H54 (cell line): ENCODE measurements at regions not wholly inside any gene's neighbourhood (a gene's known extent, or its start where the extent isn't known, plus 50 kb on each side); places are given as distances from the start of the nearest gene placed in this dataset.

ENCODE experiments used
- DNase-seq: peaks from one replicate; pipeline ENCODE4 v3.0.0; 2011; ENCODE audit warnings: low spot score, mixed read lengths; ENCODE audit not compliant: insufficient read length
- FAIRE-seq: peaks from 3 replicates; lab custom pipeline; 2011; peaks lifted over from hg19 to GRCh38; lab: Jason Lieb, UNC
- POLR2A ChIP-seq: IDR thresholded peaks from 2 replicates; pipeline ENCODE4 v1.6.1; 2011; ENCODE audit warnings: low read depth, mild to moderate bottlenecking, low read length

DNA sequence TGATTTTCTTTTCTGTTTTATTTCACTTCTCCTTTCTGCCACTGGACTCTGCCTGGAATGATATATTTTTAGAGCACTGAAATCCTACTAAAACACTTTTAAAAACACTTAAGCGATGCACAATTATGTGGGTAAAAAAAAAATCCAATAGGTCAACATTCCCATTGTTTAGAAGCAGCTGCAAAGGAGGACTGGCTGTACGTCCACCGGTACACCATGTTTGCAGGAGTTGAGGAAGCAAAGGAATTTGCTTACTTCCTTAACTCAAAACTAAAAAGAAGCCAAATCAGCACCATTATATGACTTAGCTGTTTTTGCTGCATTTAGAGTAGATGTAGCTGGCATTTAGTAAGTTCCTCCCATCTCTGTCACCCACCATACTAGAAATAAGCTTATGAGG, 186.8 kb upstream of the TMTC1 start:
- no peak for FAIRE-seq
- no peak for TF ChIP-seq POLR2A
- no peak for DNase-seq

DNA sequence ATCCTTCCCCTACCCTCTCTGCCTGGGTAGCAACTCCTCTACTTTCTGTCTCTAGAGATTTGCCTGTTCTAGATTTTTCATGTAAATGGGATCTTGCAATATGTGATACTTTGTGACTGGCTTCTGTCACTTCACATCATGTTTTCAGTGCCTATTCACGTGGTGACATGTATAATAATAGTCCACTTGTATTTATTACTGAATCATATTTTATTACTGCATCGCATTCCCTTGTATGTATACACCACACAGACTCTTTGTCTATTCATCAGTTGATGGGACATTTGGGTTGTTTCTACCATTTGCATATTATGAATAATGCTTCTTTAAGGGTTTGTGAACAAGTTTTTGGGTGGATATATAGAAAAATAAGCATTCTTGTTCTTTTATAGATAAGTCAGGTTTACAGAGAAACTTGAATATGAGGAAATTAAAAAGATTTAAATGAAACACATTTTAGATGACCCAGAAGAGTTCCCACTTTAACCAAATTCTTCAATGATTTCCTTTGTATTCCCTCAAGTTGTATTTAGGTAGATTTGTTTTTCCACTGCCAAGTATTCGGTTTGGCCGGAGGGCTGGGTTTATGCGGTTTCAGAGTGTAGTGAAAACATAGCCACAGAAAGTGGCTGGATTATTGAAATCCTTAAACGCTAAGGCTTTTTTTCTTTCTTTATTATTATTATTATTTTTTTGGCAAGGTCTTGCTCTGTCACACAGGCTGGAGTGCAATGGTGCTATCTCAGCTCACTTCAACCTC, 178.7 kb upstream of the TMTC1 start:
- FAIRE-seq (no peak), DNase-seq (no peak)
- no peak for TF ChIP-seq POLR2A

DNA sequence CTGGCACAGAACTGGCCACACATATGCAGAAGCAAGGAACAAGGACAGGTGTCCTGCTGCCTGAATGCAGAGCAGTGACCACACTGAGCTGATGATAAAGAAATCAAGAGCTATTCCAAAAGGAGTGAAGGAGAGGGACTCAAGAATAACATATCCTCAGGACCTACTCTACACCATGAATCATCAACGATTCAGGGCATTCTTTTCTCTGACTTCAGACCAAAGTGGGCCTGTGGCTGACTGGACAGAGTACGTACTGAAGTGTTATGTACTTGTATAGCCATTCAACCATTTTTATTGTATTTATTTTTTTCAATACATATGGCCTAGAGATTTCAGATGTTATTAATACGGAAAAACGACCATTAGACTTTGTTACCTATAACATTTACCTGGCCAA, 177.5 kb upstream of the TMTC1 start:
- no peak for TF ChIP-seq POLR2A
- peak; percentile 15 for DNase-seq
- peak; percentile 45 for FAIRE-seq

DNA sequence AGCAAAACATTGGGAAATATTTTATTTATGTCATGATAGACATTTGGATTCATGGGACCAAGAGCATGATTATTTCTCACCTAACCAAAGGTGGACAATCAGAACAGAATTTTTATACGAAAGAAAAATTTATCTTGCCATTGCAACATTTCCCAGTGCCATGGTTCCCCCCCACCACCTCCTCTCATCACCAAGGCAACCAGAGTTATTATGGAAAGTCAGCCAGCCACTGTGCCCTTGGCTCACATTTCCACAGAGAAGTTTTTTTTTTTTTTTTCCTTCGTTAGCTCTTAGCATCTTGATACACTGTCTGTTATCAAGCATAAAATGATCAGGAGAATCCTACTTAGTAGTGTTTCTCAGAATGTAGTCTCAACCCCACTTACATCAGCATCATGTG, 176.4 kb upstream of the TMTC1 start:
- no peak for TF ChIP-seq POLR2A
- no peak for FAIRE-seq
- DNase-seq, result no peak

DNA sequence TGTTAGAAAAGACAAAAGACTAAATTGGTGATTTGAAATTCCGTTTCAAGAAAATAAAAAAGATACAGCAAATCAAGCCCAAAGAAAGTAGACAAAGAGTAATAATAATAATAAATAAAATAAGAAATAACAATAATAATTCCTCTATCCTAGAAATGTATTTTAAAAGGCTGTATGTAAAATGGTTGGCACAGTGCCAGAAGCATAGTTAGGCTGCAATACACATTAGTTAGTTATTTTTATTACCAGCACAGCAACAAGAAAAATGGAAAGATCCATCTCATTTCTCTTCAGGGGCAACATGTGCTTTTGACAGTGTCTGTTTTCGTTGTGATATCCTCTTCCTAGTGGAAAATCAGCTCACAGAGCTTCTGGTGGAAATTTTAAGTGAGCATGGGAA, 174.1 kb upstream of the TMTC1 start:
- TF ChIP-seq POLR2A, result no peak
- no peak for FAIRE-seq

DNA sequence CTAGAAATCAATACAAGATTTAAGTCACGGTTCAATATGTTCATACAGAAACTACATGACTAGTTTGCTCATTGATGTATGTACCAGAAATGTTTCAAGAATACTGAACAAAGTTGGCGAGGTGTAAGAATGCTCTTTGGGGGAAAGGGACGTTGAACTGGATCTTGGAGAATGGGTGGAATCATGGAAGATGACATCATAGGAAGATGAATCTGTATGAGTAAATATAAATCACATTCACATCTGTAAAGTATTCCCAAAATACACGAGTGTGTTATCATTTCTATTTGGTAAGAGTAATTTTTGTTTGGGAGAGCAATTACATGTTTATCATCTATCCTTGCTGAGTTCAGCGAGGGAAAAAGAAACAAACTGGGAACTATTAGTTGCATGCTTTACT, 162.2 kb upstream of the TMTC1 start:
- FAIRE-seq, result no peak
- no peak for DNase-seq
- no peak for TF ChIP-seq POLR2A

More for the DNA sequence above, 174.1 kb upstream of the TMTC1 start:
- no peak for DNase-seq

DNA sequence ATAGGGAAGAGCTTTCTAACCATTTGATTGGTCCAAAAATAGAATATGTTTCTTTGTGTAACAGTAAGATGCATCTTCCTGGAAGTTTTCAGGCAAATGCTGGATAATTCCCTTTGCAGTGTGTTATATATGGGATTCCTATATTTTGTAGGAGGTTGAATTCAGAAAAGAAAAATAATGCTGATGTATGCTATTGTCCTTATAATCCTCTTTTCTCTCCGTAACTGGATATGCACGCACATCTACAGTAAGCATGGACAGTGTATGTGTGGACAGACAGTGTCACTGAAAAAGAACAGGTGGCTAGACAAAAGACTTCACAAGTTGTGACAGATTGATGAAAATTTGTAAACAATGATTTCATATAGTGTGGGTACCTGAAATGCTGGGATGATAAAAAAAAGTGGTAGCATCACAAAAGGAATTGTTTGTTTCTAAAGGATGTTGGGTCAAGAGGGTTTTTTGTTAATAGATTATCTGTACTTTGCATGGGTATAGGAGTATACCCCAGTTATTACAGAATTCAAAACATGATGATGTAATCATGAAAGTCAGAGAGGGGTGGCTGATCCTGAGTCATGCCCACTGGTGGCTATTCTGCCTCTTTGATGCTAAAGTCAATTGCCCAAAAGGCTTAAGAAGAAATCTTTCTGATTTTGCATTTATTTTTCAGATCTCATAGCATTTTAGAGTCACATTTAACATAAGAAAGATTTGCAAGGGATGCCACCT, 160.7 kb upstream of the TMTC1 start:
- no peak for FAIRE-seq

DNA sequence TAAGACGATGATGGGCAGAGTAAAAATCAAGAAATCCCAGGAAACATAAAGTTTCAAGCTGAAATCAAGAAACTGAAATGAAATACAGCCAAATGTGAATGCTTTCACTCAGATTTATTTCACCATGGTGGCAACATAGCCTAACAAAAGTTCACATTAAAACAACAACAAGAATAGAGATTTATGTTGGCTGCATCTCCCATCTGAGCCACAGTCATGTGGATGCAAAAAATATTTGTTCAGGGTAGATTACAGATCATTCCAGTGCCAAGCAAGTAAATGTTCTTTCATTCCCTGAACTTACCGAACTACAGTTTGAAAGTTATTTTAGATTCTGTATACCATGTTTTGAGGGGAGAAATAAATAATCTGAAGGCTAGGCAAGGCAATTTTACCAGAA, 159.9 kb upstream of the TMTC1 start:
- no peak for TF ChIP-seq POLR2A
- DNase-seq (no peak), FAIRE-seq (no peak)

More for the DNA sequence above, 160.7 kb upstream of the TMTC1 start:
- no peak for DNase-seq
- TF ChIP-seq POLR2A, result no peak

DNA sequence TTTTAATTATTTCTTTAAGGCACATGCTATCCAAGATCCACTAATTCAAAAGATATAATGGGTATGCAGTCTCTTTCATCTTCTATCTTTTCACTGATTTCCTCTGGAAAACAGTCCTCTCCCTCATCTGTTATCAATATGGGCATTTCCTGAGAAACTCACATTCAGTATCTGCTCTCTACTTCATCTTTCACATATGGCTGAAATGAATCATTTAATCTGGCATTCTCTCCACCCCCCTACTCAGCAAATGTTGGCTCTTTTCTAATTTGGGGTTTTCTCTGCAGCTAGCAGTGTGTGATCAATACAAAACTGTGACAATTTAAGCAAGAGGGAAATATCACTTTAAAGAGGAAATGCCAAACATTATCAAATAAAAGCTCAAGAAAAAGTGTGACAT, 157.1 kb upstream of the TMTC1 start:
- DNase-seq (no peak), FAIRE-seq (no peak)
- no peak for TF ChIP-seq POLR2A

DNA sequence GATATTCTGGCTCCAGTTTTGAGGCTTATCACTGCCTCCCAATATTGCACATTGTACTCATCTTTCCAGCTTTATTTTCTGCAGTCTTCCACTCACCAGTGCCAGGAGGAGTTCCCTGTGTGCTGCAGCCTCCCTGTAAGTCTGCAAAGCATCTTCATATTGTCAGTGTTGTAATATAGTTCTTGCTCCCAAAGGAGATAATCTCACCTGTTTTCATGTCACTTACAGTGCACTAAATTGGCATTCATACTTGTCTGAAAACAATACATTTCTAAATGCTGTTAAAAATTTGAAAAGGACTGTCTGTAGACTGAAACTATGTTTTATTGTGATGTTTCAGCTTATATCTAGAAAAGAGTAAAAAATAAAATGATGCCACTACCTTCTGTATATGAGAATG, 146.8 kb upstream of the TMTC1 start:
- no peak for TF ChIP-seq POLR2A
- DNase-seq (no peak), FAIRE-seq (no peak)

DNA sequence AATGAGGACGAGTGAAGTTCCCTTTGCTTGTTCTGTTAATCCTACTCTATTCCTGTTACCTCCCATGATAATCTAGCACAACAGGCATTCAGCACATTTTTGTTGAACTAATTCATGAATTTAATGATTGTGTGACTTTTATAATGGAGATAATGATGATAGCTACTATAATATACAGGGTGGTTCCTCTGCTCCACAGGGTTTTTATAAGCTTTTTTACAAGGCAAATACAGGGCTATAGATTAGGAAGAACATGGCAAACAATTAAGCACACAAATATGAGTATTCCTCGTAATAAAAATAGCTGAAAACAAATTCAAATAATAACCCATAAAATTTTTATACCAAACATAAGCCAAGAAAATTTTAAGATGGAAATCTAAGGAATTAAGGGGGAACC, 145.6 kb upstream of the TMTC1 start:
- FAIRE-seq (no peak), DNase-seq (no peak)
- no peak for TF ChIP-seq POLR2A

DNA sequence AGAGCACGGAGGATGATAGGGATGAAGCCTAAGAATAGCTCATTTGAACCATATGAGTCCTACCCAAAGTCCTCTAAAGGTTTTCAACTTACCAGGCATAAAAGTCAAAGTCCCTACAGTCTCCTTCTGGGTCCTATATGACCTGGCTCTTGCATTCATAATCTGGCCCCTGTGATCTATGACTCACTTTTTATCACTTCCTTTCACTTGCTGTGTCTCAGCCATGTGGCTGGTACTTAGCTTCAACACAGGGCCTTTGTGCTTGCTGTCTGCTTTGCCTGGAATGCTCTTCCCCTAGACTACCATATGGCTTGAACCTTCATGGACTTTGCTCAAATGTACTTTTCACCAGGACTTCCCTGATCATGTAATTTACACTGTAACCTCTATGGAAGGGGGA, 137.6 kb upstream of the TMTC1 start:
- TF ChIP-seq POLR2A, result no peak
- DNase-seq (peak; percentile 22), FAIRE-seq (peak; percentile 98)

DNA sequence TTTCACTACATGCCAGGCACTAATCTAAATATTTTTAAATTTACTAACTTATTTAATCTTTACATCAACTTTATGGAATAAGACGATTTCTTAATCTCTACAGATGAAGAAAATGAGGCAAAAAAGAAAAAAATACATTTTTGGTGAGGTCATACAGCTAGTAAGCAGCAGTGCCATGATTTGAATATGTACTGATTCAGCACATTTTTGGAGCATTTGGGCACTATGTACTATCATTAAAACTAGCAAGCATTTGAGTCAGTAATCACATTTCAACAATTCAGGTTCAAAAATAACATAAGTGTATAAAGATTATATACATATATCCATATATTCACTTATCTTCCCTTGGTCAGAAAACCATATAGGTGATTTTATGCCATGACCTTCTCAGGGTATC, 124.4 kb upstream of the TMTC1 start:
- FAIRE-seq (no peak), DNase-seq (no peak)
- no peak for TF ChIP-seq POLR2A

DNA sequence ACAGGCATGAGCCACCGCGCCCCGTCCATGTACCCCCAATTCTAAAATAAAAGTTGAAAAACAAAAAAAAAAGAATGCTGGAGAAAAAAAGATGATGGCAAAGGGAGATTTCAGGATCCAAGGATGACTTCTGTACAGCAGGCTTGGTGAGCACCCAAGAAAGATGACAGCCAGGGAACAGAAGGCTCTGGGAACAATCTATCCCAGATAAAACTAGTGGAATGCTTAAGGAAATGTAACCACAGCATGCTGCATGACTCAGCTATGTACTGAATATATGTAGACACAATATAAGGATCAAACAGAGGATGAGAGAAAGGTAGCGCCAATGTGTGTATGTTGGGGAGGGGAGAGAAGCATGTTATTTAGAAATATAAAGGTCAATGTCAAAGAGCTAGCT, 123.7 kb upstream of the TMTC1 start:
- DNase-seq (no peak), FAIRE-seq (no peak)
- TF ChIP-seq POLR2A, result no peak

DNA sequence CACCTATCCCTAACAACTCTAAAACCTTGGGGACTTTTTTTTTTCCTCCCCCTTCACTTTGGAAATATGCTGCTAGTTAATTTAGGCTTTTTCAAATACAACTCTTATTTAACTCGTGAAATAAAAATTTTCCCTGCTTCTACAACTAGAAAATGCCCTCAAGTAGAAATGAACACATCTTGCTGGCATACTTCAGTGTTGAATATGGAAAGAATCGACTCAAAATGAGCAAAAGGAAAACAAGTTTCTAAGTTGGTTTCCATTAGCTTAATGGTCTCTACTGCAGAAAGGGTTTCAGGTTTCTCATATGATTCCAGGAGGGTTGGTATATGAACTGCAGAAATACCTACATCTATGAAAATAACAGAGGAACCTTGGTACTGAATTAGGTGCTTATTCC, 118.3 kb upstream of the TMTC1 start:
- FAIRE-seq (no peak), DNase-seq (no peak)
- TF ChIP-seq POLR2A, result no peak
